WTC11 (cell line): ENCODE measurements at regions not wholly inside any gene's neighbourhood (a gene's known extent, or its start where the extent isn't known, plus 50 kb on each side); places are given as distances from the start of the nearest gene placed in this dataset.

Source experiments
- ATAC-seq: fragments of 200-7000 bp; cut with Tn5 transposase; 2 replicates; pipeline ENCODE4 v1.10.0; 2021; ENCODE audit warnings: mild to moderate bottlenecking, moderate library complexity
- CTCF ChIA-PET: fragments of 300-600 bp; sonication (Branson Sonifier 250); formaldehyde crosslinking; loops from one replicate; lab custom pipeline; 2021; ENCODE audit warnings: antibody characterized with exemption; lab: Charles Lee
- POLR2A ChIA-PET: fragments of 350-600 bp; sonication (Branson Sonifier 250); formaldehyde crosslinking; loops from one replicate; lab custom pipeline; 2021; ENCODE audit warnings: antibody characterized with exemption; lab: Charles Lee
- DNase-seq: peaks from one replicate; pipeline ENCODE4 v3.0.0; 2021; ENCODE audit warnings: low spot score
- H3K27ac Mint-ChIP-seq: 2 replicates; pipeline ENCODE4 v1.8.0; 2021; ENCODE audit warnings: mixed read lengths
- H3K27me3 Mint-ChIP-seq: 2 replicates; pipeline ENCODE4 v1.8.0; 2021; ENCODE audit warnings: low read depth, mild to moderate bottlenecking, moderate library complexity, mixed read lengths
- H3K36me3 Mint-ChIP-seq: 2 replicates; pipeline ENCODE4 v1.8.0; 2021; ENCODE audit warnings: mixed read lengths
- H3K4me1 Mint-ChIP-seq: 2 replicates; pipeline ENCODE4 v1.8.0; 2022; ENCODE audit warnings: mixed read lengths
- H3K4me3 Mint-ChIP-seq: 2 replicates; pipeline ENCODE4 v1.8.0; 2021; ENCODE audit warnings: mild to moderate bottlenecking, moderate library complexity, mixed read lengths
- H3K9me3 Mint-ChIP-seq: 2 replicates; pipeline ENCODE4 v1.8.0; 2021; ENCODE audit warnings: mixed read lengths
- ATF3 ChIP-seq: sonication (generic); formaldehyde crosslinking; conservative IDR thresholded peaks from 2 replicates; pipeline ENCODE4 v1.8.1; 2022; ENCODE audit warnings: mild to moderate bottlenecking, missing genetic modification reagents
- CTCF ChIP-seq: fragments of 200-600 bp; IDR thresholded peaks from 2 replicates; pipeline ENCODE4 v1.8.0; 2022; ENCODE audit warnings: antibody characterized with exemption
- ETV6 ChIP-seq: sonication (generic); formaldehyde crosslinking; IDR thresholded peaks from 2 replicates; pipeline ENCODE4 v1.8.1; 2022; ENCODE audit warnings: mild to moderate bottlenecking, missing genetic modification reagents
- GRHL2 ChIP-seq: fragments of 250-450 bp; sonication (Bioruptor Pico); IDR thresholded peaks from 2 replicates; pipeline ENCODE4 v1.8.0; 2022; ENCODE audit warnings: mild to moderate bottlenecking, moderate library complexity; ENCODE audit not compliant: insufficient replicate concordance, severe bottlenecking
- JUN ChIP-seq: sonication (generic); formaldehyde crosslinking; IDR thresholded peaks from 2 replicates; pipeline ENCODE4 v1.8.0; 2023; ENCODE audit warnings: mild to moderate bottlenecking, missing genetic modification reagents
- KAT7 ChIP-seq: sonication (generic); formaldehyde crosslinking; IDR thresholded peaks from 2 replicates; pipeline ENCODE4 v1.8.1; 2023; ENCODE audit warnings: missing genetic modification reagents, mild to moderate bottlenecking, borderline replicate concordance
- MXD4 ChIP-seq: fragments of 250-450 bp; sonication (Bioruptor Pico); IDR thresholded peaks from 2 replicates; pipeline ENCODE4 v1.8.0; 2021; ENCODE audit warnings: mild to moderate bottlenecking, moderate library complexity, borderline replicate concordance
- NFYB ChIP-seq: sonication (generic); formaldehyde crosslinking; conservative IDR thresholded peaks from 2 replicates; pipeline ENCODE4 v1.8.0; 2022; ENCODE audit warnings: low read depth, missing genetic modification reagents
- SOX15 ChIP-seq: fragments of 250-450 bp; sonication (Bioruptor Pico); IDR thresholded peaks from 2 replicates; pipeline ENCODE4 v1.9.0; 2021; ENCODE audit warnings: mild to moderate bottlenecking
- ZMAT4 ChIP-seq: fragments of 250-450 bp; sonication (Bioruptor Pico); IDR thresholded peaks from 2 replicates; pipeline ENCODE4 v1.9.0; 2021; ENCODE audit warnings: mild to moderate bottlenecking
- ZNF138 ChIP-seq: sonication (generic); formaldehyde crosslinking; conservative IDR thresholded peaks from 2 replicates; pipeline ENCODE4 v1.8.1; 2022; ENCODE audit warnings: mild to moderate bottlenecking, moderate library complexity, missing genetic modification reagents
- ZNF263 ChIP-seq: sonication (generic); formaldehyde crosslinking; IDR thresholded peaks from 2 replicates; pipeline ENCODE4 v1.8.1; 2022; ENCODE audit warnings: low read depth, mild to moderate bottlenecking, moderate library complexity, missing genetic modification reagents
- TF ChIP-seq, protein P1 (sequence below): sonication (generic); formaldehyde crosslinking; IDR thresholded peaks from 2 replicates; pipeline ENCODE4 v1.8.0; 2023; ENCODE audit warnings: mild to moderate bottlenecking, missing genetic modification reagents
- TF ChIP-seq, protein P2 (sequence below): fragments of 250-450 bp; sonication (Bioruptor Pico); IDR thresholded peaks from 2 replicates; pipeline ENCODE4 v1.9.0; 2021; ENCODE audit warnings: mild to moderate bottlenecking
- TF ChIP-seq, protein P3 (sequence below): fragments of 250-450 bp; sonication (Bioruptor Pico); IDR thresholded peaks from 2 replicates; pipeline ENCODE4 v1.9.0; 2021; ENCODE audit warnings: mild to moderate bottlenecking, borderline replicate concordance
- TF ChIP-seq, protein P4 (sequence below): sonication (generic); formaldehyde crosslinking; IDR thresholded peaks from 2 replicates; pipeline ENCODE4 v1.8.1; 2022; ENCODE audit warnings: low read depth, mild to moderate bottlenecking, moderate library complexity, missing genetic modification reagents, borderline replicate concordance

- no peak overlapping the region for H3K4me3 Mint-ChIP-seq
- ChIA-PET CTCF (interaction anchor here (1.3 to 3.8 kb wide), 3 partner anchors 16 to 135 kb away, joined by 3 to 21 read pairs (median 3); no protein-coding TSS in a partner anchor), POLR2A (no interaction called here)
- H3K27me3 Mint-ChIP-seq: no peaks in the 10 kb centered on the region
- no peaks in the 10 kb centered on the region for H3K4me1 Mint-ChIP-seq
- no peak for DNase-seq
- no peak for ATAC-seq
- TF ChIP-seq, protein P1, sequence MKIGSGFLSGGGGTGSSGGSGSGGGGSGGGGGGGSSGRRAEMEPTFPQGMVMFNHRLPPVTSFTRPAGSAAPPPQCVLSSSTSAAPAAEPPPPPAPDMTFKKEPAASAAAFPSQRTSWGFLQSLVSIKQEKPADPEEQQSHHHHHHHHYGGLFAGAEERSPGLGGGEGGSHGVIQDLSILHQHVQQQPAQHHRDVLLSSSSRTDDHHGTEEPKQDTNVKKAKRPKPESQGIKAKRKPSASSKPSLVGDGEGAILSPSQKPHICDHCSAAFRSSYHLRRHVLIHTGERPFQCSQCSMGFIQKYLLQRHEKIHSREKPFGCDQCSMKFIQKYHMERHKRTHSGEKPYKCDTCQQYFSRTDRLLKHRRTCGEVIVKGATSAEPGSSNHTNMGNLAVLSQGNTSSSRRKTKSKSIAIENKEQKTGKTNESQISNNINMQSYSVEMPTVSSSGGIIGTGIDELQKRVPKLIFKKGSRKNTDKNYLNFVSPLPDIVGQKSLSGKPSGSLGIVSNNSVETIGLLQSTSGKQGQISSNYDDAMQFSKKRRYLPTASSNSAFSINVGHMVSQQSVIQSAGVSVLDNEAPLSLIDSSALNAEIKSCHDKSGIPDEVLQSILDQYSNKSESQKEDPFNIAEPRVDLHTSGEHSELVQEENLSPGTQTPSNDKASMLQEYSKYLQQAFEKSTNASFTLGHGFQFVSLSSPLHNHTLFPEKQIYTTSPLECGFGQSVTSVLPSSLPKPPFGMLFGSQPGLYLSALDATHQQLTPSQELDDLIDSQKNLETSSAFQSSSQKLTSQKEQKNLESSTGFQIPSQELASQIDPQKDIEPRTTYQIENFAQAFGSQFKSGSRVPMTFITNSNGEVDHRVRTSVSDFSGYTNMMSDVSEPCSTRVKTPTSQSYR: no peak
- no peaks in the 10 kb centered on the region for H3K9me3 Mint-ChIP-seq
- H3K27ac Mint-ChIP-seq: no peak overlapping the region
- H3K36me3 Mint-ChIP-seq: no peaks in the 10 kb centered on the region
Measured at GRCh38 chr21:41643246-41643966, 123.4 kb downstream of the RIPK4 start.

DNA sequence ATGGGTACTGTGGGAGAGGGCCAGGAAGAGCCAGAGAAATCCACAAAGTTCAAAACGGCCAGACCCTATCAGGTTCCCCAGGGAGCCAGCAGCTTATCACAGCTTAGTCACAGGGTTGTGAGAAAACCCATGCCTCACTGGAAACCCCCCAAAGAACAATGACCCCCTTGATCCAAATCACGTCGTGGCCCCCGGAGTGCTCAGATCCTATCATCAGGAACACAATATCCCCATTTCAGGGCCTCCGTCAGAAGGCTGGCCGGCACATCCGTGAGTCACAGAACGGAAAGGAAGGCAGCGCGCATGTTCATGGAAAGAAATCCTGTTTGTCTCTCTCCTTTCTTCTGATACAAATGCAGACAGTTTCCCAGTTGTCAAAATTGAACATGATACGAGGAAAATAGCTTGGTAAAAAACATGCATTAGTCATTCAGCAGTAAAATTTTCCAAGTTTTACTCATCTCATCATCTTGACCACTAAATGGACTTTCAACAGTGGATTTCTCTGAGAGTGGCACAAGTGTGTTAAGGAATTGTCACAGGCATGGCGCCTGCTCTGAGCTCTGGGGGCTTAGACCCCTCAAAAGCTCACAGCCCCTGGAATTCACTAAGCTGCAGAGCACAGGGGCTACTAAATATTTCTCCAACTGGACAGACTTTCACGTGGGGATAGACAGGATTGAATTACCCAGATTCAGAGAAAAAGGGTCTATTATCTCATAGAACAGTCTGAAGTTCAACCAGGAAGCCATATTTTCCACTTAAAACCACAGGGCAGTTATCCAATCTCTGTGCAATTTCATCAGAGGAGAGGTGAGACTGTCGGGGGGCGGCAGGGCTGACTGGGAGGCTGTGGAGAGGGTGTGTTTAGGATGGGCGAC is 124.8 kb downstream of the RIPK4 start:
- Mint-ChIP-seq H3K36me3 (no peaks in the 10 kb centered on the region), H3K4me3 (no peak overlapping the region), H3K9me3 (no peaks in the 10 kb centered on the region), H3K4me1 (no peaks in the 10 kb centered on the region), H3K27me3 (no peaks in the 10 kb centered on the region), H3K27ac (no peak overlapping the region)
- no peak for DNase-seq
- ATAC-seq: no peak
- CTCF ChIA-PET: interaction anchor here (0.8 to 3.8 kb wide), 2 partner anchors 10 to 30 kb away, joined by 3 to 21 read pairs; no protein-coding TSS in a partner anchor
- POLR2A ChIA-PET: interaction anchor here (0.7 to 0.9 kb wide), 2 partner anchors 10 to 407 kb away, joined by 3 to 5 read pairs; no protein-coding TSS in a partner anchor
- TF ChIP-seq CTCF (no peak), ZMAT4 (CRISPR knock-in tag) (no peak), ZNF263 (CRISPR knock-in tag) (no peak), NFYB (CRISPR knock-in tag) (no peak), ATF3 (CRISPR knock-in tag) (no peak), JUN (CRISPR knock-in tag) (no peak), SOX15 (CRISPR knock-in tag) (no peak), KAT7 (no peak), GRHL2 (CRISPR knock-in tag) (no peak), MXD4 (no peak), ETV6 (CRISPR knock-in tag) (no peak), ZNF138 (CRISPR knock-in tag) (no peak)
- TF ChIP-seq, protein P2, sequence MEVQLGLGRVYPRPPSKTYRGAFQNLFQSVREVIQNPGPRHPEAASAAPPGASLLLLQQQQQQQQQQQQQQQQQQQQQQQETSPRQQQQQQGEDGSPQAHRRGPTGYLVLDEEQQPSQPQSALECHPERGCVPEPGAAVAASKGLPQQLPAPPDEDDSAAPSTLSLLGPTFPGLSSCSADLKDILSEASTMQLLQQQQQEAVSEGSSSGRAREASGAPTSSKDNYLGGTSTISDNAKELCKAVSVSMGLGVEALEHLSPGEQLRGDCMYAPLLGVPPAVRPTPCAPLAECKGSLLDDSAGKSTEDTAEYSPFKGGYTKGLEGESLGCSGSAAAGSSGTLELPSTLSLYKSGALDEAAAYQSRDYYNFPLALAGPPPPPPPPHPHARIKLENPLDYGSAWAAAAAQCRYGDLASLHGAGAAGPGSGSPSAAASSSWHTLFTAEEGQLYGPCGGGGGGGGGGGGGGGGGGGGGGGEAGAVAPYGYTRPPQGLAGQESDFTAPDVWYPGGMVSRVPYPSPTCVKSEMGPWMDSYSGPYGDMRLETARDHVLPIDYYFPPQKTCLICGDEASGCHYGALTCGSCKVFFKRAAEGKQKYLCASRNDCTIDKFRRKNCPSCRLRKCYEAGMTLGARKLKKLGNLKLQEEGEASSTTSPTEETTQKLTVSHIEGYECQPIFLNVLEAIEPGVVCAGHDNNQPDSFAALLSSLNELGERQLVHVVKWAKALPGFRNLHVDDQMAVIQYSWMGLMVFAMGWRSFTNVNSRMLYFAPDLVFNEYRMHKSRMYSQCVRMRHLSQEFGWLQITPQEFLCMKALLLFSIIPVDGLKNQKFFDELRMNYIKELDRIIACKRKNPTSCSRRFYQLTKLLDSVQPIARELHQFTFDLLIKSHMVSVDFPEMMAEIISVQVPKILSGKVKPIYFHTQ (CRISPR knock-in tag): no peak
- TF ChIP-seq, protein P3, sequence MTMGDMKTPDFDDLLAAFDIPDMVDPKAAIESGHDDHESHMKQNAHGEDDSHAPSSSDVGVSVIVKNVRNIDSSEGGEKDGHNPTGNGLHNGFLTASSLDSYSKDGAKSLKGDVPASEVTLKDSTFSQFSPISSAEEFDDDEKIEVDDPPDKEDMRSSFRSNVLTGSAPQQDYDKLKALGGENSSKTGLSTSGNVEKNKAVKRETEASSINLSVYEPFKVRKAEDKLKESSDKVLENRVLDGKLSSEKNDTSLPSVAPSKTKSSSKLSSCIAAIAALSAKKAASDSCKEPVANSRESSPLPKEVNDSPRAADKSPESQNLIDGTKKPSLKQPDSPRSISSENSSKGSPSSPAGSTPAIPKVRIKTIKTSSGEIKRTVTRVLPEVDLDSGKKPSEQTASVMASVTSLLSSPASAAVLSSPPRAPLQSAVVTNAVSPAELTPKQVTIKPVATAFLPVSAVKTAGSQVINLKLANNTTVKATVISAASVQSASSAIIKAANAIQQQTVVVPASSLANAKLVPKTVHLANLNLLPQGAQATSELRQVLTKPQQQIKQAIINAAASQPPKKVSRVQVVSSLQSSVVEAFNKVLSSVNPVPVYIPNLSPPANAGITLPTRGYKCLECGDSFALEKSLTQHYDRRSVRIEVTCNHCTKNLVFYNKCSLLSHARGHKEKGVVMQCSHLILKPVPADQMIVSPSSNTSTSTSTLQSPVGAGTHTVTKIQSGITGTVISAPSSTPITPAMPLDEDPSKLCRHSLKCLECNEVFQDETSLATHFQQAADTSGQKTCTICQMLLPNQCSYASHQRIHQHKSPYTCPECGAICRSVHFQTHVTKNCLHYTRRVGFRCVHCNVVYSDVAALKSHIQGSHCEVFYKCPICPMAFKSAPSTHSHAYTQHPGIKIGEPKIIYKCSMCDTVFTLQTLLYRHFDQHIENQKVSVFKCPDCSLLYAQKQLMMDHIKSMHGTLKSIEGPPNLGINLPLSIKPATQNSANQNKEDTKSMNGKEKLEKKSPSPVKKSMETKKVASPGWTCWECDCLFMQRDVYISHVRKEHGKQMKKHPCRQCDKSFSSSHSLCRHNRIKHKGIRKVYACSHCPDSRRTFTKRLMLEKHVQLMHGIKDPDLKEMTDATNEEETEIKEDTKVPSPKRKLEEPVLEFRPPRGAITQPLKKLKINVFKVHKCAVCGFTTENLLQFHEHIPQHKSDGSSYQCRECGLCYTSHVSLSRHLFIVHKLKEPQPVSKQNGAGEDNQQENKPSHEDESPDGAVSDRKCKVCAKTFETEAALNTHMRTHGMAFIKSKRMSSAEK: no peak
- TF ChIP-seq, protein P4, sequence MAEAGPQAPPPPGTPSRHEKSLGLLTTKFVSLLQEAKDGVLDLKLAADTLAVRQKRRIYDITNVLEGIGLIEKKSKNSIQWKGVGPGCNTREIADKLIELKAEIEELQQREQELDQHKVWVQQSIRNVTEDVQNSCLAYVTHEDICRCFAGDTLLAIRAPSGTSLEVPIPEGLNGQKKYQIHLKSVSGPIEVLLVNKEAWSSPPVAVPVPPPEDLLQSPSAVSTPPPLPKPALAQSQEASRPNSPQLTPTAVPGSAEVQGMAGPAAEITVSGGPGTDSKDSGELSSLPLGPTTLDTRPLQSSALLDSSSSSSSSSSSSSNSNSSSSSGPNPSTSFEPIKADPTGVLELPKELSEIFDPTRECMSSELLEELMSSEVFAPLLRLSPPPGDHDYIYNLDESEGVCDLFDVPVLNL: no peak
